K562 (cell line): ENCODE measurements at regions not wholly inside any gene's neighbourhood (a gene's known extent, or its start where the extent isn't known, plus 50 kb on each side); places are given as distances from the start of the nearest gene placed in this dataset.
A peak's percentile ranks its signal among the peaks of the same experiment; 100 is the strongest.

Experiments
- ATAC-seq: fragments of 200-7000 bp; cut with Tn5 transposase; 3 replicates; pipeline ENCODE4 v1.9.1; 2020; ENCODE audit warnings: moderate library complexity
- BruUV-seq: library from RNA; stranded (reverse); fragments of 400-500 nt; replicated peaks from 2 replicates; lab custom pipeline; 2021; lab: Mats Ljungman, UMichigan
- CTCF ChIA-PET: fragments of 300-600 bp; formaldehyde crosslinking; extraction: SDS; loops from one replicate; lab custom pipeline; 2021; ENCODE audit warnings: low intra/inter-chr PET ratio; lab: Yijun Ruan, JAX
- POLR2A ChIA-PET: fragments of 300-600, 350-650 bp; sonication (Branson Sonifier 250); formaldehyde crosslinking; extraction: SDS; loops from one replicate; lab custom pipeline; 2021; ENCODE audit warnings: antibody characterized with exemption, inconsistent platforms; lab: Yijun Ruan, JAX
- DNase-seq, 4 experiments: peaks; one replicate each; pipeline versions ENCODE4 v3.0.0 to v3.0.0-alpha.2; 2011 to 2018; ENCODE audit warnings: low spot score in 3 of 4, mixed read lengths in 3 of 4; ENCODE audit errors: extremely low read depth in 1 of 4
- FAIRE-seq: peaks from 2 replicates; lab custom pipeline; 2011; peaks lifted over from hg19 to GRCh38; lab: Jason Lieb, UNC
- H2AFZ ChIP-seq: 2 replicates; pipeline ENCODE4 v1.6.0; 2011; ENCODE audit warnings: low read depth, low read length, control low read depth, inconsistent platforms
- H3K27ac ChIP-seq: fragments of 200-600 bp; 3 replicates; pipeline ENCODE4 v1.8.0; 2011; ENCODE audit warnings: low read depth, mild to moderate bottlenecking, control low read depth, inconsistent platforms, low read length, moderate library complexity, mixed read lengths; ENCODE audit errors: extremely low read depth
- H3K27me3 ChIP-seq, 2 experiments: fragments of 300-600 bp in 1 of 2; 2 replicates in 1 of 2; 3 replicates in 1 of 2; pipeline versions ENCODE4 v1.6.0 to v1.8.0; 2011; ENCODE audit warnings: inconsistent platforms in 2 of 2, low read length in 2 of 2, mild to moderate bottlenecking in 1 of 2, mixed read lengths in 1 of 2, moderate library complexity in 1 of 2; ENCODE audit not compliant: control insufficient read depth in 2 of 2, insufficient read depth in 2 of 2
- H3K36me3 ChIP-seq: fragments of 300-600 bp; 3 replicates; pipeline ENCODE4 v1.8.0; 2011; ENCODE audit warnings: mild to moderate bottlenecking, low read length, inconsistent platforms; ENCODE audit not compliant: control insufficient read depth, insufficient read depth
- H3K4me1 ChIP-seq, 2 experiments: fragments of 200-600 bp in 1 of 2; replicated peaks in 1 of 2; 2 replicates in 1 of 2; 3 replicates in 1 of 2; pipeline versions ENCODE4 v1.5.1 to v1.8.0; 2011; ENCODE audit warnings: inconsistent platforms in 2 of 2, low read length in 2 of 2, mild to moderate bottlenecking in 1 of 2, mixed read lengths in 1 of 2, moderate library complexity in 1 of 2; ENCODE audit not compliant: control insufficient read depth in 2 of 2, insufficient read depth in 2 of 2
- H3K4me2 ChIP-seq: 2 replicates; pipeline ENCODE4 v1.6.1; 2011; ENCODE audit warnings: low read length, control low read depth, inconsistent platforms, mixed read lengths; ENCODE audit not compliant: insufficient read depth
- H3K4me3 ChIP-seq: fragments of 200-600 bp; sonication (generic), shearing (Covaris generic); 2 replicates; pipeline ENCODE4 v1.5.1; 2016; ENCODE audit warnings: control low read depth, inconsistent platforms
- H3K79me2 ChIP-seq: fragments of 200-600 bp; 3 replicates; pipeline ENCODE4 v1.8.0; 2011; ENCODE audit warnings: low read length, inconsistent platforms; ENCODE audit not compliant: control insufficient read depth, insufficient read depth
- H3K9ac ChIP-seq, 2 experiments: 2 replicates each; pipeline versions ENCODE4 v1.6.0 to v1.6.1; 2011; ENCODE audit warnings: low read depth in 2 of 2, low read length in 2 of 2, control low read depth in 1 of 2, inconsistent platforms in 1 of 2, mild to moderate bottlenecking in 1 of 2, mixed read lengths in 1 of 2; ENCODE audit not compliant: insufficient read depth in 1 of 2
- H3K9me1 ChIP-seq: one replicate; pipeline ENCODE4 v1.6.0; 2011; ENCODE audit warnings: inconsistent platforms, mild to moderate bottlenecking, low read length, moderate library complexity; ENCODE audit not compliant: control insufficient read depth, insufficient read depth
- H3K9me3 ChIP-seq: replicated peaks from 2 replicates; pipeline ENCODE4 v1.5.1; 2011; ENCODE audit warnings: low read depth, low read length, inconsistent platforms; ENCODE audit not compliant: control insufficient read depth, insufficient read depth
- H4K20me1 ChIP-seq: replicated peaks from 2 replicates; pipeline ENCODE4 v1.6.1; 2011; ENCODE audit warnings: low read length, inconsistent platforms, mixed read lengths; ENCODE audit not compliant: control insufficient read depth, insufficient read depth
- ATF3 ChIP-seq, 2 experiments: fragments of 450-650 bp in 1 of 2; sonication (generic) in 1 of 2; formaldehyde crosslinking in 1 of 2; IDR thresholded peaks in 1 of 2; conservative IDR thresholded peaks in 1 of 2; 2 replicates each; pipeline versions ENCODE4 v1.6.1 to v1.8.1; 2016 to 2023; ENCODE audit warnings: mild to moderate bottlenecking in 2 of 2, moderate library complexity in 2 of 2, inconsistent platforms in 1 of 2, missing genetic modification reagents in 1 of 2
- HNRNPLL ChIP-seq: fragments of 200-400 bp; formaldehyde crosslinking; IDR thresholded peaks from 2 replicates; pipeline ENCODE4 v1.6.1; 2017; ENCODE audit warnings: low read length, low read depth, mild to moderate bottlenecking; ENCODE audit not compliant: poor library complexity, severe bottlenecking
- KDM1A ChIP-seq, 2 experiments: fragments of 450-650 bp; IDR thresholded peaks; 2 replicates each; pipeline ENCODE4 v1.6.1; 2016; ENCODE audit warnings: mild to moderate bottlenecking in 2 of 2
- SMAD3 ChIP-seq: fragments of 450-650 bp; formaldehyde crosslinking; conservative IDR thresholded peaks from 2 replicates; pipeline ENCODE4 v1.4.0; 2020; ENCODE audit warnings: mild to moderate bottlenecking
- SMARCA5 ChIP-seq: fragments of 450-650 bp; IDR thresholded peaks from 2 replicates; pipeline ENCODE4 v1.6.1; 2016
- SRSF1 ChIP-seq: fragments of 200-400 bp; formaldehyde crosslinking; IDR thresholded peaks from 2 replicates; pipeline ENCODE4 v1.6.1; 2017; ENCODE audit warnings: mild to moderate bottlenecking, low read depth, low read length, moderate library complexity
- ZNF316 ChIP-seq: fragments of 450-650 bp; IDR thresholded peaks from 2 replicates; pipeline ENCODE4 v1.6.1; 2016
- ZNF398 ChIP-seq: fragments of 250-450 bp; sonication (Bioruptor Pico); IDR thresholded peaks from 2 replicates; pipeline ENCODE4 v1.8.0; 2021; ENCODE audit warnings: moderate library complexity, mild to moderate bottlenecking, inconsistent platforms
- ZSCAN29 ChIP-seq: fragments of 450-650 bp; IDR thresholded peaks from 2 replicates; pipeline ENCODE4 v1.6.1; 2017
- WGBS: fragments of 100-300 bp; shearing (Covaris generic); methylation state at CpG from one replicate; pipeline ENCODE4 v1.1.6; 2016; ENCODE audit warnings: low coverage, mixed read lengths; ENCODE audit not compliant: insufficient coverage; ENCODE audit errors: missing lambda C conversion rate; 5-methylcytosine and 5-hydroxymethylcytosine counted together
- in situ Hi-C: fragments of 300-500 bp; cut with MboI; formaldehyde crosslinking; loops from 4 replicates; pipeline ENCODE4 v1.15.0; 2018; ENCODE audit warnings: inconsistent platforms, mixed read lengths
- intact Hi-C: fragments of 100-400 bp; cut with micrococcal nuclease; formaldehyde crosslinking; loops from 2 replicates; pipeline ENCODE4 v1.14.2; 2022

GRCh38 chr1:79104617-79105016 is 98.1 kb upstream of the ADGRL4 start:
- DNase-seq (no peak), FAIRE-seq (no peak)
- intact Hi-C loops = no loop called here
- no peaks in the 10 kb centered on the region for H3K79me2 ChIP-seq
- no peak overlapping the region for H3K9ac ChIP-seq
- POLR2A ChIA-PET = no interaction called here
- H3K4me2 ChIP-seq = no peak overlapping the region
- no peak overlapping the region for H3K27ac ChIP-seq
- TF ChIP-seq ZSCAN29 (no peak), SMARCA5 (no peak), KDM1A (IDR thresholded peaks at IDR 0.05) (no peak), HNRNPLL (no peak), SMAD3 (CRISPR knock-in tag) (no peak)
- TF ChIP-seq, all 486 proteins: peak for 0
- in situ Hi-C loops = no loop called here
- ATAC-seq = no peak
- BruUV-seq = no TSS peak
- Histone ChIP-seq H3K4me3 (no peak overlapping the region), H3K9me3 (no peaks in the 10 kb centered on the region), H4K20me1 (no peaks in the 10 kb centered on the region), H3K9me1 (no peaks in the 10 kb centered on the region), H3K36me3 (no peaks in the 10 kb centered on the region), H2AFZ (no peak overlapping the region), H3K27me3 (no peaks in the 10 kb centered on the region), H3K4me1 (no peaks in the 10 kb centered on the region)
- WGBS = 2% methylated on average over 3 of the region's 3 CpGs
- CTCF ChIA-PET = no interaction called here

GRCh38 chr1:79100385-79100784 is 93.9 kb upstream of the ADGRL4 start:
- Histone ChIP-seq H4K20me1 (no peaks in the 10 kb centered on the region), H3K4me3 (no peak overlapping the region), H3K9ac (no peak overlapping the region), H3K4me2 (no peak overlapping the region), H3K79me2 (no peaks in the 10 kb centered on the region), H3K36me3 (no peaks in the 10 kb centered on the region), H3K27me3 (no peaks in the 10 kb centered on the region), H3K9me1 (no peaks in the 10 kb centered on the region), H2AFZ (no peak overlapping the region), H3K4me1 (no peaks in the 10 kb centered on the region), H3K27ac (no peak overlapping the region), H3K9me3 (no peaks in the 10 kb centered on the region)
- in situ Hi-C loops = no loop called here
- CTCF ChIA-PET = no interaction called here
- DNase-seq = no peak
- FAIRE-seq = no peak
- intact Hi-C loops = no loop called here
- 1% methylated on average over 7 of the region's 7 CpGs for WGBS
- no TSS peak for BruUV-seq
- TF ChIP-seq ATF3 (IDR thresholded peaks at IDR 0.05) = 0 out of 2 replicates have a peak, but pooled peaks have one; percentile 28
- no peak for TF ChIP-seq ATF3 (CRISPR knock-in tag; conservative IDR thresholded peaks at IDR 0.05)
- TF ChIP-seq ZNF398 = no peak
- TF ChIP-seq ZNF316 = no peak
- no peak for TF ChIP-seq SRSF1
- ATAC-seq = no peak
- POLR2A ChIA-PET = no interaction called here
